ENCODE measurements at regions not wholly inside any gene's neighbourhood (a gene's known extent, or its start where the extent isn't known, plus 50 kb on each side); places are given as distances from the start of the nearest gene placed in this dataset.
"Not testable (repeated sequence)": the region's sequence is repeated elsewhere in the genome, so short reads cannot be mapped to it uniquely, and the experiment has no call there.

GRCh38 chr1:82143108-82143833 lies 342.5 kb downstream of the ADGRL2 start:
- Histone ChIP-seq H3K4me1 (no peaks in the 10 kb centered on the region), H3K36me3 (ENCODE audit: control insufficient read depth, insufficient read depth, low read length) (no peaks in the 10 kb centered on the region), H3K27ac (no peak overlapping the region), H3K9me3 (ENCODE audit: control insufficient read depth, low read length) (no peaks in the 10 kb centered on the region), H3K79me2 (no peaks in the 10 kb centered on the region), H3K9ac (no peak overlapping the region), H2AFZ (no peak overlapping the region), H3K27me3 (ENCODE audit: control insufficient read depth, insufficient read depth, low read length) (no peaks in the 10 kb centered on the region), H3K4me3 (ENCODE audit: low read depth, low read length) (no peak overlapping the region), H3K4me2 (ENCODE audit: low read length) (no peak overlapping the region)
- no peak for TF ChIP-seq CTCF (IDR thresholded peaks at IDR 0.05)

- Histone ChIP-seq H3K9me3 (ENCODE audit: control insufficient read depth, low read length) (no peaks in the 10 kb centered on the region), H3K27ac (no peak overlapping the region), H2AFZ (no peak overlapping the region), H3K27me3 (ENCODE audit: control insufficient read depth, insufficient read depth, low read length) (no peaks in the 10 kb centered on the region), H3K4me2 (ENCODE audit: low read length) (no peak overlapping the region), H3K36me3 (ENCODE audit: control insufficient read depth, insufficient read depth, low read length) (no peaks in the 10 kb centered on the region), H3K4me3 (ENCODE audit: low read depth, low read length) (no peak overlapping the region), H3K4me1 (no peaks in the 10 kb centered on the region), H3K9ac (no peak overlapping the region), H3K79me2 (no peaks in the 10 kb centered on the region)
- no peak for TF ChIP-seq CTCF (IDR thresholded peaks at IDR 0.05)
These were observed 340.7 kb downstream of the ADGRL2 start for GRCh38 chr1:82141390-82141789.

- H3K9me3 ChIP-seq (ENCODE audit: control insufficient read depth, low read length), result no peaks in the 10 kb centered on the region
- no peak overlapping the region for H3K9ac ChIP-seq
- H3K36me3 ChIP-seq (ENCODE audit: control insufficient read depth, insufficient read depth, low read length), result no peaks in the 10 kb centered on the region
- no peaks in the 10 kb centered on the region for H3K27me3 ChIP-seq (ENCODE audit: control insufficient read depth, insufficient read depth, low read length)
- H3K4me1 ChIP-seq, result no peaks in the 10 kb centered on the region
- H3K79me2 ChIP-seq, result no peaks in the 10 kb centered on the region
- no peak overlapping the region for H3K27ac ChIP-seq
- TF ChIP-seq CTCF (IDR thresholded peaks at IDR 0.05), result no peak
- no peak overlapping the region for H2AFZ ChIP-seq
- H3K4me2 ChIP-seq (ENCODE audit: low read length), result no peak overlapping the region
- H3K4me3 ChIP-seq (ENCODE audit: low read depth, low read length), result no peak overlapping the region
These were observed 339.2 kb downstream of the ADGRL2 start for GRCh38 chr1:82139751-82140468.

- not testable (repeated sequence) for H3K4me2 ChIP-seq (ENCODE audit: low read length); H3K4me1 ChIP-seq; H3K9me3 ChIP-seq (ENCODE audit: control insufficient read depth, low read length); H3K27ac ChIP-seq; H2AFZ ChIP-seq; H3K79me2 ChIP-seq; H3K9ac ChIP-seq; H3K36me3 ChIP-seq (ENCODE audit: control insufficient read depth, insufficient read depth, low read length); H3K27me3 ChIP-seq (ENCODE audit: control insufficient read depth, insufficient read depth, low read length); H3K4me3 ChIP-seq (ENCODE audit: low read depth, low read length)
These were observed 335.6 kb downstream of the ADGRL2 start for GRCh38 chr1:82136351-82136750.

GRCh38 chr1:82125866-82126265 lies 325.1 kb downstream of the ADGRL2 start:
- no peaks in the 10 kb centered on the region for H3K79me2 ChIP-seq
- no peaks in the 10 kb centered on the region for H3K27me3 ChIP-seq (ENCODE audit: control insufficient read depth, insufficient read depth, low read length)

More at GRCh38 chr1:82125866-82126265, 325.1 kb downstream of the ADGRL2 start:
- H3K9me3 ChIP-seq (ENCODE audit: control insufficient read depth, low read length), result no peaks in the 10 kb centered on the region
- no peak overlapping the region for H3K9ac ChIP-seq
- H3K36me3 ChIP-seq (ENCODE audit: control insufficient read depth, insufficient read depth, low read length), result no peaks in the 10 kb centered on the region
- H3K4me2 ChIP-seq (ENCODE audit: low read length), result no peak overlapping the region
- no peak overlapping the region for H3K4me3 ChIP-seq (ENCODE audit: low read depth, low read length)
- no peak overlapping the region for H2AFZ ChIP-seq
- no peaks in the 10 kb centered on the region for H3K4me1 ChIP-seq
- H3K27ac ChIP-seq, result no peak overlapping the region
- TF ChIP-seq CTCF (IDR thresholded peaks at IDR 0.05), result no peak

All from parathyroid adenoma (tissue), 2 donors.